HG03196 (cell line): ENCODE measurements at regions not wholly inside any gene's neighbourhood (a gene's known extent, or its start where the extent isn't known, plus 50 kb on each side); places are given as distances from the start of the nearest gene placed in this dataset.
A peak's percentile ranks its signal among the peaks of the same experiment; 100 is the strongest.

Experiments used
- ATAC-seq: cut with Tn5 transposase; IDR thresholded peaks from one replicate; pipeline ENCODE4 v1.9.1; 2021; ENCODE audit not compliant: unreplicated experiment

GRCh38 chr6:16868968-16869367 is 107.7 kb upstream of the ATXN1 start:
- no peak for ATAC-seq

GRCh38 chr6:16857969-16858592 is 96.8 kb upstream of the ATXN1 start:
- ATAC-seq = no peak

GRCh38 chr6:16855460-16855859 is 94.2 kb upstream of the ATXN1 start:
- no peak for ATAC-seq

GRCh38 chr6:16854986-16855385 is 93.7 kb upstream of the ATXN1 start:
- ATAC-seq = peak; percentile 78

- ATAC-seq = no peak
These were observed 91.4 kb upstream of the ATXN1 start for GRCh38 chr6:16852671-16853070.

- peak; percentile 43 for ATAC-seq
These were observed 90.5 kb upstream of the ATXN1 start for GRCh38 chr6:16851758-16852157.

- ATAC-seq = no peak
These were observed 89.8 kb upstream of the ATXN1 start for GRCh38 chr6:16851044-16851540.

GRCh38 chr6:16850681-16851026 is 89.4 kb upstream of the ATXN1 start:
- ATAC-seq = no peak

GRCh38 chr6:16849988-16850680 is 88.9 kb upstream of the ATXN1 start:
- ATAC-seq = no peak

GRCh38 chr6:16849280-16849987 is 88.2 kb upstream of the ATXN1 start:
- ATAC-seq = no peak

GRCh38 chr6:16846399-16846778 is 85.1 kb upstream of the ATXN1 start:
- ATAC-seq = no peak

GRCh38 chr6:16844183-16844582 is 82.9 kb upstream of the ATXN1 start:
- ATAC-seq = no peak

- no peak for ATAC-seq
These were observed 81.4 kb upstream of the ATXN1 start for GRCh38 chr6:16842676-16843075.

- ATAC-seq = no peak
These were observed 80.0 kb upstream of the ATXN1 start for GRCh38 chr6:16841241-16841640.

- no peak for ATAC-seq
These were observed 79.5 kb upstream of the ATXN1 start for GRCh38 chr6:16840725-16841124.

- ATAC-seq = no peak
These were observed 79.0 kb upstream of the ATXN1 start for GRCh38 chr6:16840291-16840690.

- no peak for ATAC-seq
These were observed 78.4 kb upstream of the ATXN1 start for GRCh38 chr6:16839631-16840179.

- no peak for ATAC-seq
These were observed 76.1 kb upstream of the ATXN1 start for GRCh38 chr6:16837217-16837972.

GRCh38 chr6:16836144-16836981 is 75.1 kb upstream of the ATXN1 start:
- peak; percentile 87 for ATAC-seq

- ATAC-seq = no peak
These were observed 73.0 kb upstream of the ATXN1 start for GRCh38 chr6:16834242-16834641.
